ENCODE measurements at regions not wholly inside any gene's neighbourhood (a gene's known extent, or its start where the extent isn't known, plus 50 kb on each side); places are given as distances from the start of the nearest gene placed in this dataset.

DNA sequence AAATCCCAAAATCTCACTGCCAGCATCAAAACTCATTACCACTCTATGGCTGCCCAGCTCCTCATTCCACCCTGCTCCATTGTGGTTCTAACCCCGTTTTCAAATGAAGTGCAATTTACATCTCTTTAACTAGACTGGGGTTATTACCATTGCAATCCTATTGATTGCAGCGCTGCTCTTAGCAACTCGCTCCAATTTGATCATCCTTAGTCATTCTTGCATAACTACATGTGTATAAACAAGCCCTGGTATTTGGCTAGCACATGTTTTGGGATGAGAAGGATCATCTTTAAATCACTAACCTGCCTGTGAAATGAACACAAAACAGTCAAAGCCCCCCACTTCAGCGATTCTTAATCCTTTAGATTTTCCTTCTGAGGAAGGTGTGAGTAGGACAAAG, 340.1 kb upstream of the PPARGC1A start:
- no peak for ATAC-seq
- TF ChIP-seq RARB (CRISPR knock-in tag; IDR thresholded peaks at IDR 0.05) (no peak), TCF4 (CRISPR knock-in tag; IDR thresholded peaks at IDR 0.05; ENCODE audit: borderline replicate concordance) (no peak), PPARA (CRISPR knock-in tag; IDR thresholded peaks at IDR 0.05; ENCODE audit: borderline replicate concordance) (no peak), ZC3H10 (CRISPR knock-in tag; IDR thresholded peaks at IDR 0.05) (no peak), BACH2 (CRISPR knock-in tag; IDR thresholded peaks at IDR 0.05; ENCODE audit: borderline replicate concordance) (no peak), ZNF70 (CRISPR knock-in tag; IDR thresholded peaks at IDR 0.05) (no peak), ZFP30 (CRISPR knock-in tag; IDR thresholded peaks at IDR 0.05) (no peak), GLIS3 (CRISPR knock-in tag; IDR thresholded peaks at IDR 0.05) (no peak), TOX (CRISPR knock-in tag; IDR thresholded peaks at IDR 0.05; ENCODE audit: borderline replicate concordance) (no peak), ESRRG (CRISPR knock-in tag; IDR thresholded peaks at IDR 0.05) (no peak), ISL1 (CRISPR knock-in tag; IDR thresholded peaks at IDR 0.05) (no peak), ARNTL (CRISPR knock-in tag; IDR thresholded peaks at IDR 0.05; ENCODE audit: borderline replicate concordance, low read depth) (no peak), ZNF565 (CRISPR knock-in tag; conservative IDR thresholded peaks at IDR 0.05; ENCODE audit: low read depth) (no peak)
- TF ChIP-seq, protein P1, sequence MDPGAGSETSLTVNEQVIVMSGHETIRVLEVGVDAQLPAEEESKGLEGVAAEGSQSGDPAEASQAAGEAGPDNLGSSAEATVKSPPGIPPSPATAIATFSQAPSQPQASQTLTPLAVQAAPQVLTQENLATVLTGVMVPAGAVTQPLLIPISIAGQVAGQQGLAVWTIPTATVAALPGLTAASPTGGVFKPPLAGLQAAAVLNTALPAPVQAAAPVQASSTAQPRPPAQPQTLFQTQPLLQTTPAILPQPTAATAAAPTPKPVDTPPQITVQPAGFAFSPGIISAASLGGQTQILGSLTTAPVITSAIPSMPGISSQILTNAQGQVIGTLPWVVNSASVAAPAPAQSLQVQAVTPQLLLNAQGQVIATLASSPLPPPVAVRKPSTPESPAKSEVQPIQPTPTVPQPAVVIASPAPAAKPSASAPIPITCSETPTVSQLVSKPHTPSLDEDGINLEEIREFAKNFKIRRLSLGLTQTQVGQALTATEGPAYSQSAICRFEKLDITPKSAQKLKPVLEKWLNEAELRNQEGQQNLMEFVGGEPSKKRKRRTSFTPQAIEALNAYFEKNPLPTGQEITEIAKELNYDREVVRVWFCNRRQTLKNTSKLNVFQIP (CRISPR knock-in tag; IDR thresholded peaks at IDR 0.05; ENCODE audit: borderline replicate concordance, low read depth) = no peak
- TF ChIP-seq, protein P2, sequence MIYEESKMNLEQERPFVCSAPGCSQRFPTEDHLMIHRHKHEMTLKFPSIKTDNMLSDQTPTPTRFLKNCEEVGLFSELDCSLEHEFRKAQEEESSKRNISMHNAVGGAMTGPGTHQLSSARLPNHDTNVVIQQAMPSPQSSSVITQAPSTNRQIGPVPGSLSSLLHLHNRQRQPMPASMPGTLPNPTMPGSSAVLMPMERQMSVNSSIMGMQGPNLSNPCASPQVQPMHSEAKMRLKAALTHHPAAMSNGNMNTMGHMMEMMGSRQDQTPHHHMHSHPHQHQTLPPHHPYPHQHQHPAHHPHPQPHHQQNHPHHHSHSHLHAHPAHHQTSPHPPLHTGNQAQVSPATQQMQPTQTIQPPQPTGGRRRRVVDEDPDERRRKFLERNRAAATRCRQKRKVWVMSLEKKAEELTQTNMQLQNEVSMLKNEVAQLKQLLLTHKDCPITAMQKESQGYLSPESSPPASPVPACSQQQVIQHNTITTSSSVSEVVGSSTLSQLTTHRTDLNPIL (CRISPR knock-in tag; IDR thresholded peaks at IDR 0.05; ENCODE audit: low read depth) = no peak
- TF ChIP-seq, protein P3, sequence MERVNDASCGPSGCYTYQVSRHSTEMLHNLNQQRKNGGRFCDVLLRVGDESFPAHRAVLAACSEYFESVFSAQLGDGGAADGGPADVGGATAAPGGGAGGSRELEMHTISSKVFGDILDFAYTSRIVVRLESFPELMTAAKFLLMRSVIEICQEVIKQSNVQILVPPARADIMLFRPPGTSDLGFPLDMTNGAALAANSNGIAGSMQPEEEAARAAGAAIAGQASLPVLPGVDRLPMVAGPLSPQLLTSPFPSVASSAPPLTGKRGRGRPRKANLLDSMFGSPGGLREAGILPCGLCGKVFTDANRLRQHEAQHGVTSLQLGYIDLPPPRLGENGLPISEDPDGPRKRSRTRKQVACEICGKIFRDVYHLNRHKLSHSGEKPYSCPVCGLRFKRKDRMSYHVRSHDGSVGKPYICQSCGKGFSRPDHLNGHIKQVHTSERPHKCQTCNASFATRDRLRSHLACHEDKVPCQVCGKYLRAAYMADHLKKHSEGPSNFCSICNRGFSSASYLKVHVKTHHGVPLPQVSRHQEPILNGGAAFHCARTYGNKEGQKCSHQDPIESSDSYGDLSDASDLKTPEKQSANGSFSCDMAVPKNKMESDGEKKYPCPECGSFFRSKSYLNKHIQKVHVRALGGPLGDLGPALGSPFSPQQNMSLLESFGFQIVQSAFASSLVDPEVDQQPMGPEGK (CRISPR knock-in tag; IDR thresholded peaks at IDR 0.05; ENCODE audit: borderline replicate concordance) = no peak
- TF ChIP-seq, protein P4, sequence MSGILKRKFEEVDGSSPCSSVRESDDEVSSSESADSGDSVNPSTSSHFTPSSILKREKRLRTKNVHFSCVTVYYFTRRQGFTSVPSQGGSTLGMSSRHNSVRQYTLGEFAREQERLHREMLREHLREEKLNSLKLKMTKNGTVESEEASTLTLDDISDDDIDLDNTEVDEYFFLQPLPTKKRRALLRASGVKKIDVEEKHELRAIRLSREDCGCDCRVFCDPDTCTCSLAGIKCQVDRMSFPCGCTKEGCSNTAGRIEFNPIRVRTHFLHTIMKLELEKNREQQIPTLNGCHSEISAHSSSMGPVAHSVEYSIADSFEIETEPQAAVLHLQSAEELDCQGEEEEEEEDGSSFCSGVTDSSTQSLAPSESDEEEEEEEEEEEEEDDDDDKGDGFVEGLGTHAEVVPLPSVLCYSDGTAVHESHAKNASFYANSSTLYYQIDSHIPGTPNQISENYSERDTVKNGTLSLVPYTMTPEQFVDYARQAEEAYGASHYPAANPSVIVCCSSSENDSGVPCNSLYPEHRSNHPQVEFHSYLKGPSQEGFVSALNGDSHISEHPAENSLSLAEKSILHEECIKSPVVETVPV (CRISPR knock-in tag; IDR thresholded peaks at IDR 0.05) = no peak

DNA sequence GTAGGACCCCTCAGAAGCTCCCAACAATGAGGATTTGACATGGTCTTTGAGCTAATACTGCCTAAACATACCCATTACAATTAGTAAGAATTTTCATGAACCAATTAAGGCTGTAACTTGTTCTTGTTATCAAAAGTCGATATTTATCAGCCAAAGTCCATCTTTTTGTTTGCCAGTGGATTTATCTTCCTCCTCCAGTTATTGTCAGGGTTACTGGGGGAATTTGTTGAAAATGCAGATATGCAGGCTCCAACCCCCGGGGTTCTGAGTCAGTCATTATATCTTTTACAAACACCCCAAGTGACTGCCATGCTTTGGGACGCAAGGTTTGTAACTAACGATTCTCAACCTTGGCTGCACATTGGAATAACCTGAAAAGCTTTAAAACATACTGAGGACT, 338.8 kb upstream of the PPARGC1A start:
- ATAC-seq = no peak
- no peak for TF ChIP-seq BACH2 (CRISPR knock-in tag; IDR thresholded peaks at IDR 0.05; ENCODE audit: borderline replicate concordance)
- no peak for TF ChIP-seq ZFP30 (CRISPR knock-in tag; IDR thresholded peaks at IDR 0.05)
- no peak for TF ChIP-seq ESRRG (CRISPR knock-in tag; IDR thresholded peaks at IDR 0.05)
- TF ChIP-seq, protein P3 (CRISPR knock-in tag; IDR thresholded peaks at IDR 0.05; ENCODE audit: borderline replicate concordance) = no peak
- no peak for TF ChIP-seq ISL1 (CRISPR knock-in tag; IDR thresholded peaks at IDR 0.05)
- TF ChIP-seq, protein P1 (CRISPR knock-in tag; IDR thresholded peaks at IDR 0.05; ENCODE audit: borderline replicate concordance, low read depth) = no peak
- TF ChIP-seq, protein P2 (CRISPR knock-in tag; IDR thresholded peaks at IDR 0.05; ENCODE audit: low read depth) = no peak
- no peak for TF ChIP-seq TOX (CRISPR knock-in tag; IDR thresholded peaks at IDR 0.05; ENCODE audit: borderline replicate concordance)
- no peak for TF ChIP-seq TCF4 (CRISPR knock-in tag; IDR thresholded peaks at IDR 0.05; ENCODE audit: borderline replicate concordance)
- TF ChIP-seq SNAI2 (CRISPR knock-in tag; IDR thresholded peaks at IDR 0.05) = no peak
- TF ChIP-seq ZNF565 (CRISPR knock-in tag; conservative IDR thresholded peaks at IDR 0.05; ENCODE audit: low read depth) = no peak
- TF ChIP-seq RARB (CRISPR knock-in tag; IDR thresholded peaks at IDR 0.05) = no peak
- TF ChIP-seq, protein P4 (CRISPR knock-in tag; IDR thresholded peaks at IDR 0.05) = no peak
- no peak for TF ChIP-seq OSR1 (CRISPR knock-in tag; IDR thresholded peaks at IDR 0.05)
- no peak for TF ChIP-seq PPARA (CRISPR knock-in tag; IDR thresholded peaks at IDR 0.05; ENCODE audit: borderline replicate concordance)
